ENCODE measurements at regions not wholly inside any gene's neighbourhood (a gene's known extent, or its start where the extent isn't known, plus 50 kb on each side); places are given as distances from the start of the nearest gene placed in this dataset.

GRCh38 chr9:30661925-30662324 lies 1722.5 kb upstream of the ACO1 start:
- no peak for DNase-seq

- DNase-seq: no peak
These were observed 1713.5 kb upstream of the ACO1 start for GRCh38 chr9:30670805-30671562.

DNA sequence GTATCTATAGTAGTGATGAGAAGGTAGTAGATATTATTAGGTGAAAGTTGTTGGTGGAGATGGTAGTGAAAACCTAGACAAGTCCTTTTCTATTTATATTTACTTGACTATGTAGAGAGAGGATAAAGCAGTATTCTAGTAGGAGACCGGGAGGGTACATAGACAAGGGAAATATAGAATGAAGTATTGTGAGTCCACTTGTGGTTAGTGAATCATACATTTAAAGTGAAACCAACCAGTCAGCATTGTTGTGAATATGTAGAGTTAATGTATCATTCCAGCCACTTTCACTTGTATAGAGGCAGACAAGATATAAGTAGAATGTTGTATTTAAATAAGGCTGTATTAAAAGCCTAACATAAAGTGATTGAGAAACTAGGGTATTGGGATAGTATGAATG lies 1711.3 kb upstream of the ACO1 start:
- peak; percentile 19 for DNase-seq

DNA sequence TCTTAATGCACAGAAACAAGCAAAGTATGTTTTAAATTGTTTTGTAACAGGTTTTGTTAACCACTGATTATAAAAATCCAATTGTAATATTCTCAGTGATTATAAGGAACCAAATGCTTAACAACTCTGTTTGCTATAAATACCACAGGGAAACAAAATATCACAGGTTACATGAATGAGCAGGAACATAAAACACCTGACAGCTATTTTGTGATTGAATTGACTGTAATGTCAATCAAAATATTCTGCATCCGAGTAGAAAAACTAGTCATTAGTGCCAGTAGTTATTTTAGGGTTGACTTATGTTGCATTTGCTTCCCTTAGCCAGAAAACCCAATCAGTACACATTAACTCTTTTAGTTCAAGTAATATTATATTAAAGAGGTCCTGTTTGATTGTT lies 1707.8 kb upstream of the ACO1 start:
- DNase-seq: no peak

- DNase-seq: no peak
These were observed 1707.2 kb upstream of the ACO1 start for GRCh38 chr9:30677221-30677620.

DNA sequence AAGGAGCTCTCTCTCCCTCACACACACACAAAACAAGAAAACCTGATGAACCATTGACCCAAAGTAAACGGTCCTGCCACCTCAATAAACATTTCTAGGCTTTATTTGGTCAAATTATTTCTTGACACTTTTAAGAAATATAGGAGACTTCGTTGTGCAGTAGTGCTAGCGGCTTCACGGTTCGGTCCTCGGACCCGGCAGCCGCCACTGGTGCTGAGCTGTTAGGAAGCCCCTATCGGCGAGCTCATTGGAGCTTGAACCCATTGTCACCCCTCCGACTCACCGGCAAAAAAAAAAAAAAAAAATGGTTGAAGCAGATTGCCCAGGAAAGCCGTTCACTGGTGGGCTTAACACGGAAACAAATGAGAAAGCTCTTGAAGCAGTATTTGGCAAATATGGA lies 1695.6 kb upstream of the ACO1 start:
- no peak for DNase-seq

- DNase-seq: no peak
These were observed 1686.5 kb upstream of the ACO1 start for GRCh38 chr9:30697958-30698357.

GRCh38 chr9:30711591-30711990 lies 1672.9 kb upstream of the ACO1 start:
- no peak for DNase-seq

DNA sequence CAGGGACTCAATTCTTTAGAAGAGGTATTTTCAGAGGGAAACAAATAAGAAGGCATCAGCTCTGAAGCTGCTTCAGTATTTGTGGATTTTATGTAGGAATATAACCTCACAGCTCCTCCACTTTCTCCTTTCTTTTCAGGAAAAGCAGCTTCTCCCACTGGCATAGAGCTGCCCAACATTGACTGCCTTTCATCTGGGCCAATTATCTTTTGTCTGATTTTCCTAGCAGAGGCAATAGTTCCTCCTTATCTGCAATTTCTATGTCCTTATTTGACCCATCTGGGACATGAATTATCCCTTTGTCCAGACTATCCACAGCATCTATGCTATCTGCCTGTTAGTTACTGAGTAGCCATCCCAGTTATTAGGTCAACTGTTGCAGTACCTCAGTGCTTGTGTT lies 1671.2 kb upstream of the ACO1 start:
- no peak for DNase-seq

DNA sequence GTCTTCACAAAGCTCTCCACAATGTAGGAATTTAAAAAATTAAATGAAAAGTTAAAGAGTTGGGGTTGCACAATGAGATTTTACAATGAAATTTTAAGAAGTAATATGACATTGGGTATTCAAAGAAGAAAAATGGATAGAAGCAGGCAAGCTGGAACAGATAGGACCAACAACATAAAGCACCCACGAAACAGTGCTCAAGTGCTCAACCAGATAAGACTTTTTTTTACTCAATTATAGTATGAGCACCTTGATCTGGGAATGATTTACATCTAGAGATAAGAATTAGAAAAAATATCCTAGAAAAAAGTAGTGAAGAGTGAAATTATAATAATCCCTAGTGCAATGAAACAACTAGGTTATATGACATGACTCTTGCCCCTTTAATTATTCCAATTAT lies 1670.1 kb upstream of the ACO1 start:
- DNase-seq: no peak

GRCh38 chr9:30718483-30718882 lies 1666.0 kb upstream of the ACO1 start:
- DNase-seq: no peak

- no peak for DNase-seq
These were observed 1662.4 kb upstream of the ACO1 start for GRCh38 chr9:30722065-30722464.

DNA sequence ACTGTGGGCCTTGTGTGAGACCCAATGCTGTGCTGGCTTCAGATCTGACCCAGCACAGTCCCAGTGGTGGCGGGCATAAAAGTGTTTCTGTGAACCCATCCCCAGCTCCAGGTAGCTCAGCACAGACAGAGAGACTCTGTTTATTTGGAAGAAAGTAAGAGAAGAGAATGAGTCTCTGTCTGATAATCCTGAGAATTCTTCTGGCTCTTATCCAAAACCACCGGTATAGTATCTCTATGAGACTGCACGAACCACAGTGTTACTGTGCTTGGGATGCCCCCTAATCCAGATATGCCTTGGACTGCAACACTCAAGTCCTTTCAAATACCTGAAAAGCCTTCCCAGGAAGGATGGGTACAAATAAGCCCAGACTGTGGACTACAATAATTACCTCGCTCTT lies 1660.8 kb upstream of the ACO1 start:
- DNase-seq: no peak

DNA sequence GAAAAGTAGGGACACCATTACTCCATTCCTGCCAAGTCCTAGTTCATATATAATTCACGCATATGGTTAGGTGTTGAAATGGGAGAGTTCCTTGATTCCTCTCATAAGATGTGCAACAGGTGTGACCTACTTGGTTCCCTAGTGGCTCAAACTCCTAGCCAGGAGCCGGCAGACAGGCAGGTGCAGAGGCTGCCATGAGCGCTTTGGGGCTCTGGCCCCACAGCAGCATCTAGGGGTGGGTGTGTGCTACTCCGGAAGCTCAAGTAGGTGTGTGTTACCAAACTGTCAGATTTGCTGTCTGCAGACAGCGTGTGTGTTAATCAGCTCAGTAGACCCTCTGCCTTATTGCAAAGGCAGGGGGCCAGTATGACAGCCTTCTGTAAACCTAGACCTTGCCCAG lies 1652.4 kb upstream of the ACO1 start:
- DNase-seq: peak; percentile 63

DNA sequence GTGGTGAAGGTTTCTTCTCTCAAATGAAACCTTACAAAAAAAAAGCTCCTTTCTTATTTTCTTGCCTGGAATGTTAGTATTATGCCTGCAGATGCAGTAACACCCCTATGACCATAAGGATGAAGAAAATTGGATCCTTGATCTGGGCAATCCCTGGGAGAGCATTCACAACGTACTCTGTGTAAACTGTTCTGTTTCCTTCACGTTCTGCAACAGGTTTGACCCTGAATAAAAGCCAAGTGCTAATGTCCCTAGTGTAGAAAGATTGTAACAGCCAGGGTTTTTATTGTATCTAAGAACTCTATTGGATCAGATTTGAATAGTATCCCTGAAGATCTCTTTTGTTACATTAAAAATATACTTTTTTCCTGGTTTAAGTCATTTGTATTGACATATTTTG lies 1639.6 kb upstream of the ACO1 start:
- no peak for DNase-seq

GRCh38 chr9:30746589-30746988 lies 1637.9 kb upstream of the ACO1 start:
- no peak for DNase-seq

DNA sequence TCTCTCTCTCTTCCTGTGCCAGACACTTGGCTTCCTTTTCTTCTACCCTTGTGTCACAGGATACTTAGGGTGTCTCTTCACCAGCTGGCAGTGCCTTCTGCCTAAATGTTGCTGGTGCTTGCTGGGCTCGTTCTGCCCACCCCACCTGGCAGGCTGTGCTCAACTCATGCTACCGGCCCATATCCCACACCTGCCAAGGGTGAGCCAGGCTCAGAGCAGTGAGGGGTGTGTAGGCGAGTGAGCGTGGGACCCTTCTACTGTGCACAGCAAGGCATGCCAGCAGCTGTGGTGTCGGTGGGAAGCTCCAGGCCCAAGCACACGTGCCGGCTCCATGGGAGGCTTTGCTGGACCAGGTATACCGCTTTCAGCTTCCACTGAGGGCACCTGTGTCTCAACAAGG lies 1626.7 kb upstream of the ACO1 start:
- no peak for DNase-seq

DNA sequence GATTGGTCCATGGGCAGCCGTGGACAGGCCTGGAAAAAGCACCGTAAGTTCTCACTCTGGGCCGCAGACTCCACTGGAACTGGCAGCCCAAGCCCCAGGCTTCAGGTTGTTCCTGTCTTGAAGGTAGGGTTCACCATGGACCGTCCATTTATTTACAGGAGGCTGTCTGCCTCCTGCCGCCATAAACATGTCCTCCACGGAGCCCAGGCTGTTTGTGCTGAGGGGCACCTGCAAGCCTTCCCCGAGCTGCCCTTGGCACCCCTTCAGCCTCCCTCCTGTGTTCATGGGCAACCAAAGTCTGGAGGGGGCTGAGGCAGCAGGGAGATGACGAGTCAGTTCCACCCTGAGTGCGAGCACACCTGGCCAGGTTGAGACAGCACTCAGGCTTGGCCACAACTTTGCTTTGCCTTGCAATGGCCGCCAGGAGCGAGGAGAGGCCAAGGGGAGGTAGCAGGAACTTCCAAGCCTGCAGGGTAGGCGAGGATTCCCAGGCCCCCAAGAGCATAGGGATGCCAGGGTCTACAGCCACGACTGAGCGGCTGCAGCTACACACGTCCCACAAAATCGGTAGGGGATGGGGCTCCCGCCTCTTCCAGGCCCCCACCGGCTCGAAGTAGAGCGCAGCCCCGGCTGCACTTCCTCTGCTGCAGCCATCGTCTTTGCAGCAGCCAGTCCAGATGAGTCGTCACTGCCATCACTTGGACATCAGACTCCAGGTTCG lies 1625.6 kb upstream of the ACO1 start:
- no peak for DNase-seq

- DNase-seq: no peak
These were observed 1619.1 kb upstream of the ACO1 start for GRCh38 chr9:30765318-30765717.

GRCh38 chr9:30771163-30771708 lies 1613.2 kb upstream of the ACO1 start:
- no peak for DNase-seq

GRCh38 chr9:30771760-30772159 lies 1612.7 kb upstream of the ACO1 start:
- DNase-seq: no peak

- DNase-seq: no peak
These were observed 1611.0 kb upstream of the ACO1 start for GRCh38 chr9:30773427-30773826.

DNA sequence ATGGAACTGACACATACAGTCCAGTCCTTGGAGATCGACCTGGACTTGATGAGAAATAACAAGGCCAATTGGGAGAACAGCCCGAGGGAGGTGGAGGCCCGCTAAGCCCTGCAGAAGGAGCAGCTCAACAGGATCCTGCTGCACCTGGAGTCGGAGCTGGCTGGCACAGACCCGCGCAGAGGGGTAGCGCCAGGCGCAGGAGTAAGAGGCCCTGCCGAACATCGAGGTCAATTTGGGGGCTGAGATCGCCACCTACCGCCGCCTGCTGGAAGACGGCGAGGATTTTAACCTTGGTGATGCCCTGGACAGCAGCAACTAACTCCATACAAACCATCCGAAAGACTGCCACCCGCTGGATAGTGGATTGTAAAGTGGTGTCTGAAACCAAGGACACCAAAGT lies 1610.1 kb upstream of the ACO1 start:
- peak; percentile 79 for DNase-seq

DNA sequence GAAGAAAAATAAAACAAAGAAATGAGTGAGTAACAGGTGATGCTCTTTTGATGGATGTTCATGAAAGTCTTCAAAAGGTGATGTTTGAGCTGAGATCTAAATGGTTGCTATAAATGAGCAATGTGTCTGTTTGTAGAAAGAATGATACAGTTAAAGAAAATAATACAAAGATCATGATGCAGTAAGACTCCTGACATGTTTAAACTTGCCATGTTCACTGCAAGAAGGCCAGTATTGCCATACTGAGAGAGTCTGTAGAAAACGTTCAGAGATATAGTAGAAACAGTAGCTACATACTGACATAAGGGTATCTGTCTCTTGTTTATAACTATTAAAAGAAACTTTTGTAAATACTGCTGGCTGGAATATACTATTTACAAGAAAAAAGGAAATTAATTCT lies 1609.2 kb upstream of the ACO1 start:
- no peak for DNase-seq

GRCh38 chr9:30796764-30797163 lies 1587.7 kb upstream of the ACO1 start:
- DNase-seq: no peak
